COLO668 (cell line): ENCODE measurements at regions not wholly inside any gene's neighbourhood (a gene's known extent, or its start where the extent isn't known, plus 50 kb on each side); places are given as distances from the start of the nearest gene placed in this dataset.

ENCODE experiments used
- DNase-seq: peaks from one replicate; lab custom pipeline; 2025; ENCODE audit not compliant: unreplicated experiment; lab: John Stamatoyannopoulos, UW

DNA sequence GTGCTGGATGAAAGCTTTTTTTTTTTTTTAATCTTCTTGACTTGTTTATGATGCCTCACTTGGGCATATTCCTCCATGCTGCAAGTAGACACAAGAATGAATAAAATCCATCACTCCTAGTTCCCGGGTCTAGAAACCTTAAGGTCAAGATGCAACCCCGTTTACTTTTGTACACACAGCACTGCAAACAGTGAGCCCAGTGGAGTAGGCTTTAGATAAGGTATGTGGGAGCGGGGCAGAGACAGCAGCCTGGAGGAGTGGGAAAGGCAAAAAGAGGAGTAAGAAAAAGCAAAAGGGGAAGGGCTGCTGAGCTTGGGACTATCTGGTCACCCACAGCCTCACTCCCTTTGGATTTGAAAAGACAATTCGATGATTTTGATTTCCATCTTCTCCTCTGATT, 429.8 kb upstream of the ARGLU1 start:
- DNase-seq: no peak

DNA sequence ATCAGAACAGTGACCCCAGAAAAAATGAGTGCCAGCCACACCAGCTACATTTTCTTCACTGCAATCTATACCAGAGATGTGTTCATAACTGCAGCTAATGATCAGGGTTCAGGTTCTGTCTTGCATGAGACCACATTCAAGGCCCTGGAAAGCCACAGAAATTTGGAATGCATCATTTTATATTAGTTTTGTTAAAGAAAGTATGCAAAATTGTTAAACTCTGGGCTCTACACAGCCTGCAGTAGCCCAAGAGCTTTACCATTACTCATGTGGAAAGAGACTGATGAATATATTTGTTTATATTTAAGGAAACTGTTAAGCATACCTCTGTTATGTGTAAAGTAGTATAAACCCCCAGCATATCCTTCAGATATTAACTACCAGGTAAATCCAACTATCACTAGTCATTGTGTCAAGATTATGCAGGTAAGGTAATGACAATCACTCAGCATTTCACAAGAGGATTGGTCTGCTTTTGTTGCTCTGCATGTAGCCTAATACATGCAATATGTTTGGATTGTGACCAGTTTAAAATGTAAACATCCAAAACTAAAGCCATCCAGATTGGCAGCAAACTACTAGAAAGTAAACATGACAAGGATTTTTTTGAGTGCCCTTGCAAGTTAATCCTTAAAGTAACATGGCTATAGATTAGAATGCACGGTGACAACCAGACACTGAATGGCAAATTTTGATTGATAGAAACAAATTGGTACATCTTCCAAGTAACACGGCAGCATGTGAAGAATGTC, 429.1 kb upstream of the ARGLU1 start:
- no peak for DNase-seq

DNA sequence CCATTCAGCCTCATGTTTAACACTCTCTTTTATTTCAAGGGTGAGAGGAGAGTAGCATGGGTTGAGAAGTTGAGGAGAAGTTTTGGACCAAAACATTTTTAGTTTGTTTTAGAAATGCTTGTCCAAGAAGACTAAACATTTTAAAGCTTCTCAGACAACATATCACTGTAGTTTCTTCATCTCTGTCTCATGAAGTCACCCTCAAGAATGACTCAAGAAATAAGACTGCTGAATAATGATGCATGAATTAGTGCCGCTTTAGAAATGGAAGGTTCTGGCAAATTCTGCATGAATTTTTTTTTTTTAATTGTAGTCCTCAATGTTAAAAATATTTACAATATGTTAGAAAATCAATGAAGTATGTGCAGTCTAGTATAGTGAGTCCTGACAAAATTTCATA, 422.7 kb upstream of the ARGLU1 start:
- no peak for DNase-seq

DNA sequence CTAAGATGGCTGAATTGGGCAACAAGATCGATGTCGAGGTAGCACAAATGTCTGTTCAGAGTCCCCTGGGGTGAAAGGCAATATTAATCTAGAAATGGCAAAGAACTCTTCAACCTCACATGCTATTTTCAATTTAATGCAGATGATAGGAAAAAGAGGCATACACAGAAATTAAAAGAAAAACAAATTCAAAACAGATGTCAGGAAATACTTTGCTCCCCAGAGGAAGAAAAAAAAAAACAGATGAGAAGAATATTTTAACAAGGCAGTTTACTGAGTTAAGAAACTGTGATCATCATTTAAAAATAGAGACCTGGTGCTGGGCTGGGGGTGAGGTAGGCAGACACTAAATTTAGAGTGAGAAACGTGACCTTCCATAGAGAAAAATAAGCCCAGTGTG, 421.9 kb upstream of the ARGLU1 start:
- no peak for DNase-seq

DNA sequence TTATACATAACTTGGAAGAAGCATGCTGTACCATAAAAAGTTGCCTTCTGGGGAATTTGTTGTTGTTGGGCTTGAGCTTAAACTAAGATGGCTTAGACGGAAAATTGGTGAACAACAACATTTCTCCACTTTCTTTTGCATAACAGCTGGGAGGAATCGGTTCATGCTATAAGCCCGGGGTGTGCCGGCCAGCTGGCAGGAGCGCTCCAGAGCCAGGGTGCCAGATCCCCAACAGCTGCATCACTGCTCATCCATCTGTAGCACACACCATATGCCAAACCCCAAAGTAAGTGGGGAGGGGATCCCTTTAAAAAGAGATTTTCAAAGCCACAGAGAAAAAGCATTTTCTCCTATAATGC, 419.5 kb upstream of the ARGLU1 start:
- DNase-seq: no peak

DNA sequence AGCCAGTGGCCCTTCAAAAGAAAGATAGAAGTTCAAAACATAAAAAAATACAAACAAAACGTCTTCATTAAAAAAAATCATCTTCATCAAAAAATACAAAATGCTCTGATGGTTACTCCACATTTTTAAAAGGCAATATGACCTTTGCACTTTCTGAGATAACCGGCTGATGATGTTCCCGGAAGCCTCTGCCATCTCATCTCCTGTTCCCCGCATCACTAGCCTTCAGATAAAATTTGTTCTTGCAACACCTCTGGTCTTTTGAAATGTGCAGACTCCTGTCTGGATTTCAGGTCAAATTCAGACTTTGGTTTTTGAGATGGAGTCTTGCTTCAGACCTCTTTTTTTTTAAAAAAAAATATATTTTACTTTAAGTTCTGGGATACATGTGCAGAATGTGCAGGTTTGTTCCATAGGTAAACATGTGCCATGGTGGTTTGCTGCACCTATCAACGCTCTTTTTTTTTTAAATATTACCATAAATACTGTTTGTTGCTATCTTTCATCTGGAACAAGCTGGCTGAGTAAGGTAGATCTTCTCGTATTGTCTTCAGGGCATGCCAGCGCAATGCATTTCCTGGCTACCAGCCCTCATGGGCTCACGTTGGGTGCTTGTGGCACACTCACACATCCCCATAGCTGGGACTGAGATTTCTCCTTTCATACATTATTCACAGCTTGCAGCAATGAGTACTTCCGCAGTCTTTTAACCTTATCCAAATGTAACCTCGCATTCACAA, 418.9 kb upstream of the ARGLU1 start:
- no peak for DNase-seq

DNA sequence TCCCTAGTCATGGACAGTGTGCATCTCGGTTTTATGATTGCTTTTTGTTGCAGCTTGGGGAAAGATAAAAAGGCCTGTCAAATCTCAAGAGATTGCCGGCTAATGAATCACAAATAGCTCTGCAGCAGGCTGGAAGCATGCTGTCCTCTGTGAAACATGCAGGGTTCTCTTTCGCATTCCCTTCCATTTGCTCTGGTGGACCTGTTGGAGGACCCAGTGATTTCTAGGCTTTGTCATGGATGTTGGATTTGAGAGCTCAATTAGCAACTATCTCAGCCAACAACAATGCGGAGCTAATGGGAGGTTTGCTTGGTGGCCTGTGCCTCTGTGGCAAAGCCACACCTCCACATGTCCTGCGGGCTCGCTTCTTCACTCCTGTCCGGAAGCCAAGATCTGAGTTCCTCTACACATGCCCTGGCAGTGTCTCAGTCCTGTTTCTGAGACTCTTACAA, 418.1 kb upstream of the ARGLU1 start:
- no peak for DNase-seq

DNA sequence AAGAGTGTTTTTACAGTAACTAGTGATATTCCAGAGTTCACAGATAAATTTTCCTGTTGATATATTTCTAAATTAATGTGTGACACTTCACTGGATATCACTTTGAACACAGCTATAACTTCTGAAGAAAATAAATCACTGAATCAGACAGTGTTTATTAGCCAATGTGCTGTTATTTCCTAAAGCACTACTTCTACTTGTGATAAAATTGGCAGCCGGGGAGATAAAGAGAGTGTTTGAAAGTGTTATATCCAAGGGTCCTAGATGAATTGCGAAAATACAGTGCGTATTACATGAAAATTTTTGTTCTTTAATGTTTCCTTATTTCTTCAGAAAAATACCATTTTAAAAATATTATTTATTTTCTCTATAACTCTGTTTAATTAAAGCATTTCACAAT, 417.5 kb upstream of the ARGLU1 start:
- DNase-seq: no peak

DNA sequence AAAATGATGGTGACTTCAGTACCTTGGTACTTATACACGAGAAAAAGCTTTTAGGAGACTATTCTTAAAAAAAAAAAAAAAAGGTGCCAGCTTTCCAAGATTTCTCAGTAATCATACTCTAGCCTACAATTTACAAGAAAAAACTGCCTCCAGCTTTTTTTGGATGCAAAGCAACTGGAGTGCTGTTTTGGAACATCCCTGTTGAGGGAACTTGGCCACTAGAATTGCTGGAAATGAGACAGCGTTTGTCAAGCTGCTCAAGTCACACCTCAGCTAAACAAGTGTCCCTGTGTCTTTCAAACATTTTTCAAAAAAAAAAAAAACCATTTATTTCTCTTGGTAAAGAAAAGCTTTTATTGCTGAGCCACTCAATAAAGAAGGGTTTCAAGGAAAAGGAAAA, 413.1 kb upstream of the ARGLU1 start:
- DNase-seq: no peak

DNA sequence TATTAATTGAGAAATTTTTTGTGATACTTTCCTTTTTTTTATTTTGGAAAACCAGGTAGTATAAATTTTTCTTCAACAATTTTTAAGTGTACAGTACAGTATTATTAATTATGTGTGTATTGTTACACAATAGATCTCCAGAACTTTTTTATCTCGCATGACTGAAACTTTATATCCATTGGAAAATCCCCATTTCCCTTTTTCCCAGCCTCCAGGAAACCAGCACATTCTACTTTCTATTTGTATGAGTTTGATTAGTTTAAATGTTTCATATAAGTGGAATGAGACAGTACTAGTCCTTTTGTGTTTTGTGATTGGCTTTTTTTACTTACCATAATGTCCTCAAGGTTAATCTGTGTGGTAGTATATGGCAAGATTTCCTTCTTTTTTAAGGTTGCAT, 399.5 kb upstream of the ARGLU1 start:
- no peak for DNase-seq

DNA sequence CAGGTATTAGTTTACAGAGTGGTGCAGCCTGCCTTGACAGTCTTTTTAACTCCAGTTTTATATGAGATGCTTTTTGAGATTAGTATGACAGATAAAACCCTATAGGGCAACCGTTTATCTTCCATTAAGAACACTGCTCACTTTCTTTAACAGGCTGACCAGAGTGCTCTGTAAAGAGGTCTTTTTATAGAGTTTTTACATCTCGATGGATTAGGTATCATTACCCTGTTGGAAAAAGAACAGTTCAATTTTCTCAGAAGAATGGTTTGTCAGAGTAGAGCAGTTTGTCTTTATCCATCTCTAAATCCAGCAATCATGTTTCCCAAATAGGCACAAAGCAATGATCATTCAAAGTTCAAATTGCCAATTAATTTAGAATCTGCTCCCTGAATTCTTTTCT, 395.2 kb upstream of the ARGLU1 start:
- DNase-seq: no peak

DNA sequence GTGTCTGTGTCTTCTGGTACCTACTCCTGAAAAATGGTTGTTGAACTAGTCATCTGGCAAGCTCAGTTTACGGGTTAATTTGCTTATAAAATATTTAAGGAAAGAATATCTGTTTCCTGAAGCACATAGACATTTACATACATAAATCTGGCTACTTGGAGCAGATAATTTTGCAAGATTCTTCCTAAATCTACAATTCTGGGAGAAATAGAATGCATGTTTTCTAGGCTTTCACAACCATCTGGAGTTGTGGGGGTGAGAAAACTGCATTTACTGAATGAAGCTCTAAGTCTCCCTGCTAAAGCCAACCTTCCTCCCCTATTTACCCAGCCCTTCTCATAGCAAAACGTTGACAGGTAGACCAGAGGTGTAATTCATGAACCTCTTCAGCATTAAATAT, 393.7 kb upstream of the ARGLU1 start:
- DNase-seq: no peak

DNA sequence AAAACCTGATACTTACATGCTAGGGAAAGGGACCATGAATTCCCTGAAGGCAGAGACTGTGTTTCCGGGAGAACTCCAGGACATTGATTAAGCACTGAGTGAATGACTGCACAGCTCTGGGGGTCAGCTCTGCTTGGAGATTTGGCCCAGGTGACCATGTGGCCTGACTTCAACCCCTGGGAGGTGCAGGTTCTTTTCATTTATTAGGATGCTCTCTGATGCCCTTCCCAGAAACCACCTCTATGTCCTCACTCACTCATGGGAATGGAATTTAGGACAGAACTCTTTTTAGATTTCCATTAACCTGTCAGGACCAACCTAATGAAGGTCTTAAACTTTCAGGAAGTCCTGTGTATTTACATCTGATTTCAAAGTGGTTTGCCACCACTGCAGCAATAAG, 393.3 kb upstream of the ARGLU1 start:
- DNase-seq: no peak

DNA sequence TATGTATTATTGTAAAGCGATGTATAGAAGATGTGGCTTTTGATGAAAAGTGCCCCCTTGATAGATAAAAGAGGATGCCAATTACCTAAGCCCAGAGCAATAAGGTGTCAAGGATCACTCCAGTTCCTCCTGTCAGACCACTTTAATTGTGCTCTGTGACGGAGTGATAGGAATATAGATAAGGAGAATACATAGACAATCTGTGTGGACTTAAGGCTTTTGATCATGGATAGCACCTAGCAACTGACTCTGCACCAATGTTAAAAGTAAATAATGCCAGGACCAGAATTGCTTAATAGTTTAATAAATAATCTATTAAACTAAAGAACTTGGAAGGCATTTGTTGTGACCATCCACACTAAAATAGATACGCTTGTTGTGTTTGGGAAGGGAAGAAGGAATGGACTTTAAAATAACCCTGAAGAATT, 390.7 kb upstream of the ARGLU1 start:
- no peak for DNase-seq

DNA sequence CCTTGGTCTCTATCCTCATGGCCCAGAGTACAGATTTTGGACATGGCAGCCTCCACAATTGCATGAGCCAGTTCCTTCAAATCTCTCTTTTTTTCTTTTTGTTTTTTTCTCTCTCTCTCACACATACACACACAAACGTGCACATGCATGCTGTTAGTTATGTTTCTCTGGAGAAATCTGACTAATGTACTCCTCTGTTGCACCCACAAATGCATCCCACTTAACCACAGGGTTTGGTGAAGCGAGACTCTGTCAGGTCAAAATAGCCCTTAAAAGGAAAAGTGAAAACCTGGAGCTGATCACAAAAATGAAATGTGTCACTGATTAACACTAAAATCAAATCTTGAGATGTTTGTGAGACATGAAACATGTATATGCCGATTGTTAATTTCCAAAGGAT, 374.6 kb upstream of the ARGLU1 start:
- no peak for DNase-seq

DNA sequence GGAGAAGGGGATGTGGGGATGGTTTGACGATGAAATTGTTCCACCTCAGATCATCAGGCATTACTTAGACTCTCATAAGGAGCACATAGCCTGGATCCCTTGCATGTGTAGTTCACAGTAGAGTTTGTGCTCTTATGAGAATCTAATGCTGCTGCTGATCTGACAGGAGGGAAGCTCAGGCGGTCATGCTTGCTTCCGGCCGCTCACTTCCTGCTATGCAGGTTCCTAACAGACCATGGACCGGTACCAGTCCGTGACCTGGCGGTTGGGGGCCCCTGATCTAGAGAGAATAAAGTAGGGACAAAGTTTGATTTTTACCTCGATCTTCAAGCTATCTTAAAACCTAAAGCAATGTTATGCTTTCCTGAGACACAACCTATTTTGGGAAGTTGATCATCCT, 373.8 kb upstream of the ARGLU1 start:
- DNase-seq: no peak

DNA sequence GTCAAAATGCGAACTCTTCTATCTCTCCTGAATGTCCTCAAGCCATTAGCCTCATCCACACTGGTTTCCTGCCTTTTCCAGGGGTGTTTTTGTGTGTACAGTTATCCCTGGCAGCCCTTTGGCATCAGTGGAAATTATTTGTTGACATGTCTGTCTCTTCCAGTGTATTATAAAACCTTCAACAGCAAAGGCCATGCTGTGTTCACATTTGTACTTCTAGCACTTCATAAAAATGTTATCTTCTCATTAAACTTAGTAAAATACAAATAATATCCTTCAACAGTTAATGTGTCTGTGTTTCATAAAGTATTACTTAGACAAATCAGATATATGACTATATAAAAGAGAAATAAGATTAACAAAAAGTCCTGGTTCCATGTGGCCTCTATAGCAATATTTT, 359.5 kb upstream of the ARGLU1 start:
- DNase-seq: no peak

DNA sequence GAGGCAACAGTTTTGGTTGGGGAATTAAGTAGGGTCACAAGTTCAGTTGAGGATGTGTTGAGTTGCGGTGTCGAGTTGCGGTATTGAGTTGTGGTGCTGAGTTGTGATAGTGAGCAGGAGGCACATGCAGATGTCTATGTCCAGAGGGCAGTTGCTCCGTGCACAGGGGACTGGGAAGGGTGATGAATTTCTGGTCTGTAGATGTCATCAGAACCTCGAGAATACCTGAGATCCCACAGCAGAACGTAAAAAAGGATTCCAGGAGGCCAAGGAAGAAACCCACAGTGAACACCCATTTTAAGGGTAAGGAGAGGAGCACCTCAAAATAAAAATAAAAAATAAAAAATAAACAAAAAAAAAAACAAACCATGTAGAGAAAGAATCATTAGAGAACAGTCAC, 354.4 kb upstream of the ARGLU1 start:
- no peak for DNase-seq

DNA sequence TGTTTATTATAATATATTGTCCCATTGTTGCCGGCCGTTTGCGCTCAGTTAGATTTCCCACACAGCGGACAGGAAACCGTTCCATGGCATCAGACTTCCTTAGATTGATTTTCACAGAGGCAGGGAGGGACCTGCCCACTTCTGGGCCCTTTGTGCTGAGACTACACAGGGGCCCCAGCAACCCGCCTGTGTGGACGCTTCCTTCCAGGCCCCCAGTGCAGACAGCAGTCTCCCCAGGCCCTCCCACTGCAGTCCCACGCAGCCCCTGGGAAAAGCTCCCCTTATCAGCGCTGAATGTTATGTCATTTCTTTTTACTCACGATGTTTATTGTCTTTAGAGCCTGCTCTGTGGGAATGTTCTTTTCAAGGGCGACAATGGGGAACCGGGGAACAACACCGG, 351.7 kb upstream of the ARGLU1 start:
- no peak for DNase-seq

DNA sequence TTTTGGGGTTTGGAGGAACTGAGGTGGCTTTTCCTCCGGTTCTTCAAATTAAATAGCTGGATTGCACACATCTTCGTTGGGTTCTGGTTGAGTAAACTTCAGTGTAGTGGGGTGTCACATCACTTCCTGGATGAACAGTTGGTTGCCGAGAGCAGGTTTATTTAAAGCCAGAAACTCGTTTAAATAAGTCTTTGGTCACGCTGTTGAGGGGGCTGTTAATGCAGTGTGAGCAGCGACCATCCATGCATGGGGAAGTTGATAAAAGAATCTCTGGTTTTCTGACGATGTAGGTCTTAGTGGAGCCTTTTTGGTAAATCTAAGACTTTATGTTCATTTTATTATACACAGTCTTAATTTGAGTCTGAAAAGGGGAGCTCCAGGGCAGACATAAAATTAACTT, 351.2 kb upstream of the ARGLU1 start:
- DNase-seq: no peak

DNA sequence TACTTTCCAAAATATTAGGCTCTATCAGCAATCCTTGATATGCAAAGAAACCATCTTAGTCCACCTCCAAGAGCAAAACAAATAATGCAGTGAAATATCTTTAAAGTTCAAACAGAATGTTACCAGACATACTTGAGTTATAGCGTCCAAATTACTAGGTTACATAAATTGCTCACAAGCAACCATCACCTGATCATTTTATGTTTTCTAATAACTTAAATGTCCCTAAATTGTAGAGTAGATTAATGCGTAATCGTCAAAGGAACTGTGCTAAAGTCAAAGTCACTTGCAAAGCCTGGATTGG, 350.6 kb upstream of the ARGLU1 start:
- DNase-seq: no peak

DNA sequence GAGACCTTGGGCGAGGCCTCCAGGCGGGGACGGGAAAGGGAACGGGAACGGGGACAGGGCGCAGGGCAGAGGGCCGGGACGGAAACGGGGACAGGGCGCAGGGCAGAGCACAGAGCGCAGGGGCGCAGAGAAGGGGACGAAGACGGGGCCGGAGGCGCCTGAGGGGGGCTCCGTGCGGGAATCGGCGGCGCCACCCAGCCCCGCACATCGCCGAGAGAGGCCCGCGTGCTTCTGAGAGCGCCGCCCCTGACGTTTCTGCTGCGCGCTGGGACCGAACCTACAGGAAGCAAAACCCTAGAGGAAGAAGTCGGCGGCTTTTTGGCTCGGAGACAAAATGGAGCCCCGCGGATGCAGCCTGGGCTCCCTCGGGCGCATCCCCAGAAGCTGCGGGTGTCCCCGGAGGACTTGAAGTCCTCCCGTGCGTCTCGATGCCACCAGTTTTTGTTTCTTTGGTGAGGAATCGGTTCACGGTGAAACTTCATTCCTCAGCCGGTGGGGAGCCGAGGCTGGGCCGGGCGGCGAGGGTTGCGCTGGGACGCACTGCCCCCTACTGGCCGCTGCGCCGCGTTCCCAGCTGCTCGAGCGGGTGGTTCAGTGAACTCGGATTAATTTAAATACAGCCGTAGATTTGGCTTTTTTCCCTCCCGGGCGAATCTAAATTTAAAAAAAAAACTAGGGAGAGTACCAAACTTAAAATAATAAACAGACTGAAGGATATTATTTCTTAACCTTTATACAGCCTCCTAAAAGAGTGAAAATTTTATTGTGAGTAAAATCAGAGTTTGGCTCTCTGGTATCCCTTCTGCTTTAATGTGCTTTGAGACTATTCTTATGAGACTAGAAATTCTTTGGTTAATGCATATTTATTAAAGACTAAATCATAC, 350.0 kb upstream of the ARGLU1 start:
- DNase-seq: peak; percentile 86
